Testis (tissue), 2 donors: ENCODE measurements at regions not wholly inside any gene's neighbourhood (a gene's known extent, or its start where the extent isn't known, plus 50 kb on each side); places are given as distances from the start of the nearest gene placed in this dataset.

Experiments used
- POLR2A ChIP-seq: fragments of 450-650 bp; IDR thresholded peaks from one replicate; pipeline ENCODE4 v1.6.1; 2017; ENCODE audit warnings: antibody characterized with exemption, mild to moderate bottlenecking, moderate library complexity
- TF ChIP-seq, protein P1 (sequence below), 3 experiments: fragments of 450-650 bp in 2 of 3; fragments of 200-600 bp in 1 of 3; sonication (generic) in 1 of 3; IDR thresholded peaks; one replicate each; pipeline ENCODE4 v1.5.1; 2016 to 2019; ENCODE audit warnings: antibody characterized with exemption in 3 of 3, mild to moderate bottlenecking in 2 of 3, moderate library complexity in 1 of 3

DNA sequence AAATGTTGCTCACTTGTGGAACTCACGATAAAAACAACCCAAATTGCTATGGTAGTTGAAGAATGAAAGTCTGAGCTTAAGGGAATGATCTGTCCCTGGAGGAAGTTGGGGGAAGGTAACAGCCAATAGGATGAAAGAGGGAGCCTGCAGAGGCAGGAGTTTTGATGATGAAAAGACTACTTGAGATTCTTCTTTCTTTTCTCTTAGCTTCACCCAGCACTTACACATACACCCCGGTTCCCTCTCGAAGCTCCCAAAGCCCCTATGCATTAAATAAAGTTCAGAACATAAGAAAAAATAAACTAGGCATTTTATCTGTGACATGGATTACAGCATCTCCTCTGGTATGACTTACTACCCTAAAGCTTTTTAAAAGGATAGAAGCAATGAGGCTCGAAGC lies 122.9 kb upstream of the GATB start:
- TF ChIP-seq, protein P1, sequence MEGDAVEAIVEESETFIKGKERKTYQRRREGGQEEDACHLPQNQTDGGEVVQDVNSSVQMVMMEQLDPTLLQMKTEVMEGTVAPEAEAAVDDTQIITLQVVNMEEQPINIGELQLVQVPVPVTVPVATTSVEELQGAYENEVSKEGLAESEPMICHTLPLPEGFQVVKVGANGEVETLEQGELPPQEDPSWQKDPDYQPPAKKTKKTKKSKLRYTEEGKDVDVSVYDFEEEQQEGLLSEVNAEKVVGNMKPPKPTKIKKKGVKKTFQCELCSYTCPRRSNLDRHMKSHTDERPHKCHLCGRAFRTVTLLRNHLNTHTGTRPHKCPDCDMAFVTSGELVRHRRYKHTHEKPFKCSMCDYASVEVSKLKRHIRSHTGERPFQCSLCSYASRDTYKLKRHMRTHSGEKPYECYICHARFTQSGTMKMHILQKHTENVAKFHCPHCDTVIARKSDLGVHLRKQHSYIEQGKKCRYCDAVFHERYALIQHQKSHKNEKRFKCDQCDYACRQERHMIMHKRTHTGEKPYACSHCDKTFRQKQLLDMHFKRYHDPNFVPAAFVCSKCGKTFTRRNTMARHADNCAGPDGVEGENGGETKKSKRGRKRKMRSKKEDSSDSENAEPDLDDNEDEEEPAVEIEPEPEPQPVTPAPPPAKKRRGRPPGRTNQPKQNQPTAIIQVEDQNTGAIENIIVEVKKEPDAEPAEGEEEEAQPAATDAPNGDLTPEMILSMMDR (IDR thresholded peaks at IDR 0.05), result no peak
- no peak for TF ChIP-seq POLR2A
